Astrocyte of the spinal cord (primary cell): ENCODE measurements at regions not wholly inside any gene's neighbourhood (a gene's known extent, or its start where the extent isn't known, plus 50 kb on each side); places are given as distances from the start of the nearest gene placed in this dataset.

Source experiments
- DNase-seq: peaks from one replicate; pipeline ENCODE4 v3.0.0; 2011; ENCODE audit warnings: low read depth, low spot score
- H3K4me3 ChIP-seq: 2 replicates; pipeline ENCODE4 v1.5.1; 2011; ENCODE audit warnings: low read depth, mild to moderate bottlenecking, low read length, moderate library complexity
- CTCF ChIP-seq: IDR thresholded peaks from 2 replicates; pipeline ENCODE4 v1.5.1; 2012; ENCODE audit warnings: low read depth, mild to moderate bottlenecking, low read length, inconsistent platforms
- in situ Hi-C: cut with HindIII; loops from 2 replicates; pipeline ENCODE4 v1.10.0; 2017; ENCODE audit warnings: low sequenced_read_pairs

- TF ChIP-seq CTCF, result no peak
- in situ Hi-C loops, result no loop called here
- peak; percentile 32 for DNase-seq
- H3K4me3 ChIP-seq, result no peak overlapping the region
These were observed 68.7 kb upstream of the FN1 start for GRCh38 chr2:215504547-215504946.

- in situ Hi-C loops, result no loop called here
- no peak for TF ChIP-seq CTCF
These were observed 67.5 kb upstream of the FN1 start for GRCh38 chr2:215503381-215503780.

GRCh38 chr2:215500466-215500865 lies 64.6 kb upstream of the FN1 start:
- H3K4me3 ChIP-seq, result no peak overlapping the region
- no peak for DNase-seq
- no peak for TF ChIP-seq CTCF
- in situ Hi-C loops, result no loop called here

More at GRCh38 chr2:215503381-215503780, 67.5 kb upstream of the FN1 start:
- DNase-seq, result no peak
- no peak overlapping the region for H3K4me3 ChIP-seq

- no peak for TF ChIP-seq CTCF
- in situ Hi-C loops, result no loop called here
- peak; percentile 53 for DNase-seq
- no peak overlapping the region for H3K4me3 ChIP-seq
These were observed 63.5 kb upstream of the FN1 start for GRCh38 chr2:215499331-215499730.

GRCh38 chr2:215498431-215498830 lies 62.6 kb upstream of the FN1 start:
- no peak for TF ChIP-seq CTCF
- H3K4me3 ChIP-seq, result no peak overlapping the region
- in situ Hi-C loops, result no loop called here
- peak; percentile 65 for DNase-seq

GRCh38 chr2:215493376-215493775 lies 57.5 kb upstream of the FN1 start:
- no peak for DNase-seq
- H3K4me3 ChIP-seq, result no peak overlapping the region
- in situ Hi-C loops, result no loop called here
- TF ChIP-seq CTCF, result no peak

- TF ChIP-seq CTCF, result no peak
- DNase-seq, result no peak
- in situ Hi-C loops, result no loop called here
- H3K4me3 ChIP-seq, result no peak overlapping the region
These were observed 53.5 kb upstream of the FN1 start for GRCh38 chr2:215489288-215489848.
